Esophagus (tissue), 2 donors: ENCODE measurements at regions not wholly inside any gene's neighbourhood (a gene's known extent, or its start where the extent isn't known, plus 50 kb on each side); places are given as distances from the start of the nearest gene placed in this dataset.
"Not testable (repeated sequence)": the region's sequence is repeated elsewhere in the genome, so short reads cannot be mapped to it uniquely, and the experiment has no call there.

ENCODE experiments used
- H3K27ac ChIP-seq, 2 donors: one replicate each; pipeline ENCODE4 v1.5.1; 2013; ENCODE audit warnings: low read depth in 2 of 2, mild to moderate bottlenecking in 2 of 2, inconsistent platforms in 1 of 2, low read length in 1 of 2, moderate library complexity in 1 of 2
- H3K27me3 ChIP-seq, 2 donors: one replicate each; pipeline ENCODE4 v1.6.1; 2013; ENCODE audit warnings: low read length in 2 of 2, control low read depth in 1 of 2, mild to moderate bottlenecking in 1 of 2; ENCODE audit not compliant: insufficient read depth in 2 of 2, control insufficient read depth in 1 of 2
- H3K36me3 ChIP-seq, 2 donors: one replicate each; pipeline ENCODE4 v1.6.1; 2013; ENCODE audit warnings: low read length in 1 of 2; ENCODE audit not compliant: control insufficient read depth in 2 of 2, insufficient read depth in 2 of 2
- H3K4me1 ChIP-seq, 2 donors: one replicate each; pipeline ENCODE4 v1.6.1; 2013; ENCODE audit warnings: low read length in 1 of 2; ENCODE audit not compliant: control insufficient read depth in 2 of 2, insufficient read depth in 2 of 2
- H3K4me3 ChIP-seq, 2 donors: one replicate each; pipeline ENCODE4 v1.5.1; 2013; ENCODE audit warnings: low read length in 2 of 2, mild to moderate bottlenecking in 2 of 2, low read depth in 1 of 2, moderate library complexity in 1 of 2
- H3K9me3 ChIP-seq, 2 donors: one replicate each; pipeline ENCODE4 v1.6.1; 2013; ENCODE audit warnings: mild to moderate bottlenecking in 2 of 2, low read depth in 1 of 2, low read length in 1 of 2, moderate library complexity in 1 of 2; ENCODE audit not compliant: control insufficient read depth in 2 of 2, insufficient read depth in 1 of 2
- WGBS, 2 donors: extraction: QIAGEN DNeasy Blood & Tissue Kit; methylation state at CpG; one replicate each; pipeline ENCODE4 v1.1.7; 2013; 5-methylcytosine and 5-hydroxymethylcytosine counted together
- donor health status: healthy with polysubstance abuse.
- donor health status: Bipolar disorder and iron deficiency.

- Histone ChIP-seq H3K36me3 (no peaks in the 10 kb centered on the region), H3K4me3 (no peak overlapping the region), H3K4me1 (peaks cover 0 to 3% of the 10 kb centered on the region in 2 donors), H3K9me3 (no peaks in the 10 kb centered on the region), H3K27me3 (no peaks in the 10 kb centered on the region), H3K27ac (peak overlapping the region; percentile 40 to 78)
- 67 to 69% methylated on average over 7 of the region's 7 CpGs for WGBS, 2 donors
Measured at GRCh38 chr10:4280461-4281189, 495.6 kb upstream of the KLF6 start.

DNA sequence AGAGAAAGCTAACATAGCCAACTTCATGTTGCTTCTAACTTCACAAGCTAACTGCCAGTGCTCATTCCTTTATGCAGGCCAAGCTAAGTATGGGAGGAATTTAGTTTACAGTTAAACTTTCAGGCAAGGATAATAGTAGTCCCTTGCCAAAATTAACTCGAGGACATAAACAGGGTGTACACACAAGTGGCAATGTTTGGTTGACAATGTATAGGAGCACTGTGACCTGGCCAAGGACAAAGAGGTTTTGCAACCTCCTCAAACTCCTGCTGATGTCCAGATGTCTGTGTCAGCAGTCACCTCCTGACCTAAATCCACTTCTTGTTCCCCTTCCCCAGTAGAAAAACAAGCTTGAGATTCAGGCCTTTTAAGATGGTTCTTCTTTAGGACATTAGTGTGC lies 494.6 kb upstream of the KLF6 start:
- peak overlapping the region in 1 of 2 donors; percentile 48 for H3K27ac ChIP-seq
- no peaks in the 10 kb centered on the region for H3K27me3 ChIP-seq
- 45 to 48% methylated on average over 1 of the region's 1 CpG for WGBS, 2 donors
- H3K4me1 ChIP-seq, result peaks cover 0 to 3% of the 10 kb centered on the region in 2 donors
- H3K4me3 ChIP-seq, result no peak overlapping the region
- no peaks in the 10 kb centered on the region for H3K9me3 ChIP-seq
- H3K36me3 ChIP-seq, result no peaks in the 10 kb centered on the region

DNA sequence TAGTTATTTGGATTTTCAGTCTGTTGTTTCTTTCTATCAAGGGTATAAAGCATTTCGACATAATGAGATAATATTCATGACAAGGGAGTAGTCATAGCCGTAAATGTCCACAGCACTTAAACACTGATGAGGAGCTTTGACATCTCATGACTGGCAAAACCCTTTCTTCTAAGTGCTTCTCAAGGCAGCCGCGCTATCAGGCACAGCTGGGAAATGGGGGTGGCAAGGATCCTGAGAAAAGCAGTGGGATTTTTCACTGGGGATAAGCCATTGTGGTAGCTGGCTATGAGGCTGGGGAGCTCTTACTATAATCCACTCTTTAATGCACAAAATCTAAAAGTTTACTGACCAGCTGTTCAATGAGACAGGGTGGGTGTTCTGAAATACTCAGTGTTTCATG lies 493.2 kb upstream of the KLF6 start:
- Histone ChIP-seq H3K27me3 (no peaks in the 10 kb centered on the region), H3K27ac (no peak overlapping the region), H3K9me3 (no peaks in the 10 kb centered on the region), H3K4me1 (peaks cover 0 to 3% of the 10 kb centered on the region in 2 donors), H3K4me3 (no peak overlapping the region), H3K36me3 (no peaks in the 10 kb centered on the region)
- 84 to 86% methylated on average over 4 of the region's 4 CpGs for WGBS, 2 donors

GRCh38 chr10:4276151-4276550 lies 491.1 kb upstream of the KLF6 start:
- Histone ChIP-seq H3K9me3 (no peaks in the 10 kb centered on the region), H3K27ac (no peak overlapping the region), H3K4me1 (peaks cover 0 to 3% of the 10 kb centered on the region in 2 donors), H3K4me3 (no peak overlapping the region), H3K27me3 (no peaks in the 10 kb centered on the region), H3K36me3 (no peaks in the 10 kb centered on the region)
- 89 to 96% methylated on average over 4 of the region's 4 CpGs for WGBS, 2 donors

DNA sequence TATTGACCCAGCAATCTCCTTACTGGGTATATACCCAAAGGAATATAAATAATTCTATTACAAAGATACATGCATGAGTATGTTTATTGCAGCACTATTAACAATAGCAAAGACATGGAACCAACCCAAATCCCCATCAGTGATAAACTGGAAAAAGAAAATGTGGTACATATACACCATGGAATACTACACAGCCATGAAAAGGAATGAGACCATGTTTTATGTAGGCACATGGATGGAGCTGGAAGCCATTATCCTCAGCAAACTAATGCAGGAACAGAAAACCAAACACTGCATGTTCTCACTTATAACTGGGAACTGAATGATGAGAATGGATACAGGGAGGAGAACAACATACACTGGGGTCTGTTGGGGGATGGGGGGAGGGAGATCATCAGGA lies 489.7 kb upstream of the KLF6 start:
- H3K36me3 ChIP-seq, H3K27ac ChIP-seq, H3K4me1 ChIP-seq: not testable (repeated sequence)

GRCh38 chr10:4271193-4271592 lies 486.2 kb upstream of the KLF6 start:
- Histone ChIP-seq H3K27ac (no peak overlapping the region), H3K4me3 (no peak overlapping the region), H3K36me3 (no peaks in the 10 kb centered on the region), H3K4me1 (peaks cover 2 to 3% of the 10 kb centered on the region in 2 donors), H3K27me3 (no peaks in the 10 kb centered on the region), H3K9me3 (no peaks in the 10 kb centered on the region)
- WGBS, 2 donors, result 82% methylated on average over 7 of the region's 7 CpGs

More for the DNA sequence above, 489.7 kb upstream of the KLF6 start:
- not testable (repeated sequence) for H3K27me3 ChIP-seq, H3K4me3 ChIP-seq, H3K9me3 ChIP-seq

DNA sequence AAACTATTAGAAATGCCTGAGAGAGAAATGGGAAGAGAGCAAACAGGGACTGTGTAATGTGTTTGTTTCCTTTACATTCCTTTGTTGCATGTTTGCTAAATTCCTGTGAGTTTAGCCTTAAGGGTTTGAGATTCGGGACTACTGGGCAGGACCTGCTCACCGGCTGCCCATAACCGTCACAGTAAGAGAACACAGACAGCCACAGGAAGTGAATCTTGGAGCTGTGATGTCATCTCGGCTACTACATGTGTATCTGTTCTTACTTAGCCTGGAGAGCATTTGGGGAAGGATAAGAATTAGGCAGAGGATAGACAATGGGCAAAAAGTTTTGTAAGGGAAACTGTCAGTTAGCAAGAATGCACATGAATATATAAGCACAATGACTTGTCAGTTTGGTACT lies 485.1 kb upstream of the KLF6 start:
- Histone ChIP-seq H3K27me3 (no peaks in the 10 kb centered on the region), H3K36me3 (no peaks in the 10 kb centered on the region), H3K27ac (no peak overlapping the region), H3K9me3 (no peaks in the 10 kb centered on the region), H3K4me1 (peaks cover 2 to 3% of the 10 kb centered on the region in 2 donors), H3K4me3 (no peak overlapping the region)
- 25 to 36% methylated on average over 4 of the region's 4 CpGs for WGBS, 2 donors

GRCh38 chr10:4268490-4268889 lies 483.5 kb upstream of the KLF6 start:
- not testable (repeated sequence) for H3K4me1 ChIP-seq, H3K27me3 ChIP-seq, H3K27ac ChIP-seq, H3K4me3 ChIP-seq, H3K36me3 ChIP-seq, H3K9me3 ChIP-seq
- WGBS, 2 donors, result 89 to 95% methylated on average over 6 of the region's 6 CpGs

DNA sequence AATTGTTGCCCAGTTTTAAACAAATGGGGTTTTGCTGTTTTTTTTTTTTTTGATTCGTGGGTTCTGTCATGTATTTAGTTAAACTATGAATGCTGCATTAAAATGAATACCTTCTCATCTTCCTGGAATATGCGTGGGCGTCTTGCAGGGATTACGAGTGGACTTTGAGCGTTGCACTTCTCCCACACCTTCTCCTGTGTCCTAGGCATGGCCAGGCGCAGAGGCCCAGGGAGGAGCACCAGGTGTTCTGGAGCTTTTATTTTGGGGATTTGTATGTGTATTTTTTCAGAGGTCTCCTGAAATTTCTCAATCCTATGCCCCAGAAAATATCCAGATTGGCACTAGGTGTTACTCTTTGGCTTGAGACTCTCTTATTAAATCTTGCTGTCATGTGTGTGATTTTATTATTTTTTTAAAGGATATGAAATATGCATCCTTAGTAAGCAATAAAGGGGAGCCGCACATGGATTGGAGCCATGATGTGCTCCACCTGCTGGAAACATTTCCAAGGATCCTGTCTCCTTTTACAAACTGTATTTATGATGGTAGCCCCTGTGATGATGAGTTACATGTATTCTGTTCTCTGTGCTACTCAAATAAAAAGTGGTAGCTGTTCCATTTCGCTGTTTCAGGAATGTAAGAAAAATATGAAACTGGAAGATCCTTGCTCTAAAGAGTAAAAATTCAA lies 482.2 kb upstream of the KLF6 start:
- H3K4me3 ChIP-seq, result no peak overlapping the region
- H3K9me3 ChIP-seq, result no peaks in the 10 kb centered on the region
- H3K27ac ChIP-seq, result peak overlapping the region in 1 of 2 donors; percentile 45
- no peaks in the 10 kb centered on the region for H3K36me3 ChIP-seq
- WGBS, 2 donors, result 50% methylated on average over 8 of the region's 8 CpGs
- H3K27me3 ChIP-seq, result no peaks in the 10 kb centered on the region
- peaks cover 3 to 7% of the 10 kb centered on the region in 2 donors for H3K4me1 ChIP-seq
